Astrocyte (in vitro differentiated cells and primary cell): ENCODE measurements at regions not wholly inside any gene's neighbourhood (a gene's known extent, or its start where the extent isn't known, plus 50 kb on each side); places are given as distances from the start of the nearest gene placed in this dataset.

ENCODE experiments used
- CTCF ChIP-seq: IDR thresholded peaks from 2 replicates; pipeline ENCODE4 v1.5.1; 2011; ENCODE audit warnings: low read depth, mild to moderate bottlenecking, inconsistent platforms, low read length, moderate library complexity; ENCODE audit not compliant: insufficient read depth
- EZH2 ChIP-seq: IDR thresholded peaks from 2 replicates; pipeline ENCODE4 v1.6.1; 2012; ENCODE audit warnings: mild to moderate bottlenecking, low read length, inconsistent platforms; ENCODE audit not compliant: insufficient read depth

- TF ChIP-seq CTCF (no peak), EZH2 (no peak)
Observed at GRCh38 chr14:80419769-80420168, 208.5 kb upstream of the DIO2 start.
